Activated T-helper 2 cell treated with anti-CD3 and anti-CD28 coated beads, Interferon-gamma antibody, Interleukin-2, Interleukin-4, amounts not matched to agents 10 μg/mL and 5 μg/mL and 100 μg/mL, durations not matched to agents 14 hours and 24 hours and 36 hours (primary cell): ENCODE measurements at regions not wholly inside any gene's neighbourhood (a gene's known extent, or its start where the extent isn't known, plus 50 kb on each side); places are given as distances from the start of the nearest gene placed in this dataset.

Experiments
- DNase-seq: peaks from one replicate; pipeline ENCODE4 v3.0.0; 2021; ENCODE audit warnings: low spot score
- H3K27ac Mint-ChIP-seq: one replicate; pipeline ENCODE4 v1.8.0; 2021; ENCODE audit warnings: mixed read lengths
- H3K27me3 Mint-ChIP-seq: one replicate; pipeline ENCODE4 v1.8.0; 2021; ENCODE audit warnings: low read depth, mixed read lengths
- H3K36me3 Mint-ChIP-seq: one replicate; pipeline ENCODE4 v1.8.0; 2021; ENCODE audit warnings: low read depth, mixed read lengths
- H3K4me1 Mint-ChIP-seq: one replicate; pipeline ENCODE4 v1.8.0; 2021; ENCODE audit warnings: low read depth, mixed read lengths
- H3K4me3 Mint-ChIP-seq: one replicate; pipeline ENCODE4 v1.8.0; 2021; ENCODE audit warnings: low read depth, mild to moderate bottlenecking, moderate library complexity, mixed read lengths
- H3K9me3 Mint-ChIP-seq: one replicate; pipeline ENCODE4 v1.8.0; 2021; ENCODE audit warnings: mixed read lengths
- intact Hi-C: fragments of 100-400 bp; cut with micrococcal nuclease; formaldehyde crosslinking; loops from one replicate; pipeline ENCODE4 v1.15.1; 2023

DNA sequence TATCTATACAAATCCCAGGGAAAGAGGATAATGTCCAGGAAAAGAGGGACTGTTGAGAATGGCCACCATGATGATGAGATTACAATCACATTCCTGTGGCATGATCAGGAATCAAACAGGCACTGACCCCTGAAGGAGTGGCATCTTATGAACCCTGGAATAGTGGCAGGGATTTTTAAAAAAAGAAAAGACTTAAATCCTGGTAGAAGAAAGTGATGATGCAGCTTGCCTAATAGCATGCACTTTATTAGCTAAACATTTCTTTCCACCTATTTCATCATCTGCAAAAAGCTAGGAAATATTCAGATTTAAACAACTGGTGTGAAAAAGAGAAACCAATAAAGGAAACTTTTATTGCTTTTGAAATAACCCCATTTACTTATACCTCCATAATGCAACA lies 87.2 kb upstream of the FSHR start:
- peaks cover 25% of the 10 kb centered on the region for H3K9me3 Mint-ChIP-seq
- H3K27me3 Mint-ChIP-seq: no peaks in the 10 kb centered on the region
- no peaks in the 10 kb centered on the region for H3K36me3 Mint-ChIP-seq
- no peak overlapping the region for H3K4me3 Mint-ChIP-seq
- H3K4me1 Mint-ChIP-seq: no peaks in the 10 kb centered on the region
- H3K27ac Mint-ChIP-seq: no peak overlapping the region
- intact Hi-C loops: no loop called here
- no peak for DNase-seq

DNA sequence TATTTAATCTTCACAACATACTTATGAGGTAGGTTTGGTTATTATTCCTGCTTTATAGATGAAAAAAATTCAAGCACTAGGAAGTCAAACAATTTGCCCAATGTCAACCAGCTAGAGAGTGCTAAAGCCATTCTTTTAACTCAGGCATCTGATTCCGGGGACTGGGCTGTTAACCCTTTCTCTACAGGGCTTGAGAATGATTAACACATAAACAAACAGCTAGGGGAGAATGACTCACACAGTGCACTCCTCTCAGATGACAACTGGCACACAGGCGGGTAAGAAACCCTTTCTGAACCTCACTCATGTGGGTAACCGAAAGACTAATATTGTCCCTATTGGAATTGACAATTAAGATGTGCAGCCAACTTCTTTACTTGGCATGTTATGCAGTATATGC lies 86.3 kb upstream of the FSHR start:
- no peak overlapping the region for H3K4me3 Mint-ChIP-seq
- no peaks in the 10 kb centered on the region for H3K36me3 Mint-ChIP-seq
- H3K27ac Mint-ChIP-seq: no peak overlapping the region
- no peaks in the 10 kb centered on the region for H3K4me1 Mint-ChIP-seq
- H3K9me3 Mint-ChIP-seq: peaks cover 25% of the 10 kb centered on the region
- H3K27me3 Mint-ChIP-seq: no peaks in the 10 kb centered on the region
- no peak for DNase-seq
- intact Hi-C loops: no loop called here

DNA sequence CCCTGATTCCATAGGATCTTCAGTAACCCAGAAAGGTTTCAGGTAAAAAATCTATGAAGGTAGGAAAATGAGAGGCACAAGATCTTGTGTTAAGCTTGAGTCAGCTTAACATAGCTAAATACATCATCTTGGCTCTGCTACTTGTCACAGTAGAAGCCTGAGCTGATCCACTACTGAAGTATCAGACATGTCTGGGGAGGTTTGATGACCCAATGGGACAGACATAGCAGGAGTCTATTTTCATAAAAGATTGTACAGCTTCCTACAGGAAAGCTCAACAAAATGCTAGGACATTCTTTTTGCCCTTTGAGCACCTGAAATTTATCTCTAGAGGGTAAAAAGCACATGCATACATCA lies 84.3 kb upstream of the FSHR start:
- intact Hi-C loops: no loop called here
- no peaks in the 10 kb centered on the region for H3K27me3 Mint-ChIP-seq
- no peaks in the 10 kb centered on the region for H3K4me1 Mint-ChIP-seq

DNA sequence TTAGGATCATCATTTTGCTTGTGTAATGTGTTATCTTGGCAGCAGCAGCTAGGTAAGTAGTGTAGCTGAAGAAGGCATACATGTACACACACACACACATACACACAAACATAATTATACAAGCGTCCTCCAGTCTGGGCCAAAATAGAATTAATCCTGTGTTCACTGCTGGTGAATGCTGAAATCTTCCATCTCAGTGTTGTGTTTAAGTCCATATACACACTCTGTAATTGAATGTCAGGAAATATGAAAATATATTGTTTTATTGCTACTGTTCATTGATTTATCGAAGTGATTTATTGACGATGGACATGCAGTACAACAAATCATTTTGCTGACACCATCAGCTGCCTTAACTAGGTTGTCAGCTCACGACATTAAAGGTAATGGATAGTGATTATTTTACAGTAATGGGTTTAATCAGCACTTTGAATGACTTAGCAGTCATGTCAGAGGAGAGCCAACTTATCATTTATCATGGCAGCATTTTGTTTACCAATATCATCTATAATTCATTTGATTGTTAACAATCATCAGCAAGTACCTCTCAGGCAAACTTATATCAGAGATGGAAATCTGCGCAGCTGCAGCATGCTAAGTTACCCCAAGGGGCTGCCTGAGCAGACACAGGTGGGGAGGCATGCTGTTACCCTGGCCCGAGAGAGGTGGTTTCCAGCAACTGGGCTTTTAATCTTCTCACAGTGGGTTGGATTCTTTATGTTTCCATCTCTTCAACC lies 83.7 kb upstream of the FSHR start:
- no peak overlapping the region for H3K4me3 Mint-ChIP-seq
- no peaks in the 10 kb centered on the region for H3K4me1 Mint-ChIP-seq
- H3K9me3 Mint-ChIP-seq: peaks cover 12% of the 10 kb centered on the region
- no peaks in the 10 kb centered on the region for H3K27me3 Mint-ChIP-seq
- intact Hi-C loops: no loop called here
- no peak overlapping the region for H3K27ac Mint-ChIP-seq
- DNase-seq: no peak
- no peaks in the 10 kb centered on the region for H3K36me3 Mint-ChIP-seq

More for the DNA sequence above, 84.3 kb upstream of the FSHR start:
- H3K36me3 Mint-ChIP-seq: no peaks in the 10 kb centered on the region
- H3K9me3 Mint-ChIP-seq: peaks cover 17% of the 10 kb centered on the region
- H3K27ac Mint-ChIP-seq: no peak overlapping the region
- no peak for DNase-seq
- no peak overlapping the region for H3K4me3 Mint-ChIP-seq

DNA sequence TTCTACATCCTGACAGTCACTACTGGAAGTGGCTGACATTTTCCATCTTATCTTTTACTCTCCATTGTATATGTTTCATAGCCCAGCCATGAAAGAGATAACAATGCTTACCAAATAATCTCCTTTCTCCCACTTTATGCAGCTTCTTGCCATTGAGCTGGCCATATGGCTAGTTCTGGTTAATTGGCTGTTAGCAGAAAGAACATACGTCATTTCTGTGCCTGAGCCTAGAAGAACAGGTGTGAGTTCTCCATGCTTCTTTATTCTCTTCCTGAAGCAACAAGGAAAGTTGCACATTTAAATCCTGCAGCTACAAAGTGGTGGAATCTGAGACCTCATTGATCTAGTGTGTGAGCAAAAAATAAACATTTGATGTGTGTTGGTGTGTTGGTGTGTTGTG lies 82.0 kb upstream of the FSHR start:
- no peaks in the 10 kb centered on the region for H3K4me1 Mint-ChIP-seq
- no peaks in the 10 kb centered on the region for H3K27me3 Mint-ChIP-seq
- DNase-seq: no peak
- no peak overlapping the region for H3K27ac Mint-ChIP-seq
- H3K4me3 Mint-ChIP-seq: no peak overlapping the region
- peaks cover 8% of the 10 kb centered on the region for H3K9me3 Mint-ChIP-seq
- intact Hi-C loops: no loop called here
- no peaks in the 10 kb centered on the region for H3K36me3 Mint-ChIP-seq

DNA sequence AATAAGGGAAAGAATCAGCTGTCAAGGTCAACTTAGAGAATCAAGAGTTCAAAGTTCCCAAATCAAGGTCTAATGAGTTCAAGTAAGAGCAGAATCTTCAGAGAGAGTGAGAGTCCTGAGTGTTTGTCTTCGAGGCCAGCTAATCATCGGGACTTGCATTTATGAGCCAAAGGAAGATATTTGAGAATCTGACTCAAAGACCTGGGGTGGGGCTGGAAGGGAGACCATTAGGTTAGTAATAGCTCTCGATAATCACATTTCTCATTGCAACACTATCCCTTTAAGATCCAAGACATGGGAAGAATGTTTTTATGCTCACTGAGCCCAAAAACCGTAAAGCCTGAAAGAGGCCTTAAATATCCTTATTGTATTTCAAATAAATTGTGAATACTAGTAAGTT lies 72.0 kb upstream of the FSHR start:
- intact Hi-C loops: no loop called here
- DNase-seq: no peak
- no peaks in the 10 kb centered on the region for H3K36me3 Mint-ChIP-seq
- peaks cover 10% of the 10 kb centered on the region for H3K9me3 Mint-ChIP-seq
- no peak overlapping the region for H3K4me3 Mint-ChIP-seq
- H3K27me3 Mint-ChIP-seq: no peaks in the 10 kb centered on the region
- H3K27ac Mint-ChIP-seq: no peak overlapping the region
- H3K4me1 Mint-ChIP-seq: no peaks in the 10 kb centered on the region

DNA sequence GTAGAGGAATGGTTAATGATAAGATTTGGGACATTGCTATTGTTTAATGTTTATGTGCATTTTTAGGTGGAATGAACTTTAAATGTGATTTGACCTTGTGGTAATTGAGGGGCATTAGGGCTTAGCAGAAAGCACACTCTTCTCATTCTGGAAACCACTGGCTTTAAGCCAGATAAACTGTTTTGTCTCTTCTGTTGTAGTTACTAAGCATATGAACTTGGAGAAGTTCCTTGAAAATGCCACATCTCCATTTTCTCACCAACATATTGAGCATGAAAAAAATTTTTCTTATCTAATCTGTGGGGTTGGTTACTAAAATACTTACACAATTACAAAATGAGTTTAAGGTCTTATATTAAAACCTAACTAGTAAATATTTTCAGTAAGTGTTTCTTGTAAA lies 70.8 kb upstream of the FSHR start:
- H3K36me3 Mint-ChIP-seq: no peaks in the 10 kb centered on the region
- no peak for DNase-seq
- intact Hi-C loops: no loop called here
- no peaks in the 10 kb centered on the region for H3K4me1 Mint-ChIP-seq
- H3K4me3 Mint-ChIP-seq: no peak overlapping the region
- no peaks in the 10 kb centered on the region for H3K27me3 Mint-ChIP-seq
- H3K27ac Mint-ChIP-seq: no peak overlapping the region
- peaks cover under 1% of the 10 kb centered on the region for H3K9me3 Mint-ChIP-seq

DNA sequence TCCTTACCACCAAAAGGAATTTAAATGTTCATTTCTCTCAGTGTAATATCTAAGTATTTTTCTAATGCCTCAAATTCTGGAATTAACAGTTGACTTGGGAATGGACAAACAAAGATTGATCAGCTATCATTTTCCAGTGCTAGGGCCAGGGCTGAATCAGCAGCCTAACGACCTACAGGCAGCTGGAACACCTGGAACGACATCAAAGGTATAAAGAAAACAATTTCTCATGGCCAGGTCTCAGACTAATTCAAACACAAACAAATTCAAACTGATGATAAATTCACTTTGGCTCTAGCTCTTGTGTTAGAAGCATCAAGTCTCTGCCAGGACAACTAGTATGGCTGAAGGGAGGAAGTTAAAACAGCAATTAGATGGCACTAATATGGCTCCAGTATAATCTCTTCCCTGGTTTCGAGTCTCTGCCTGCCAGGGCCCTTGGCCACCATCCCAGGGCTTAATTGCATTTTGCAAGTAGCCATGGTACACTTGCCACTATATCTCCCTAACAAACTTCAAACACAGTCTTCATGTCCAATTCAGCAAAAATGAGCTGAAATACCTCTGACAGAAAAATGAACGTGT lies 70.2 kb upstream of the FSHR start:
- Mint-ChIP-seq H3K36me3 (no peaks in the 10 kb centered on the region), H3K9me3 (no peaks in the 10 kb centered on the region), H3K4me3 (no peak overlapping the region), H3K27me3 (no peaks in the 10 kb centered on the region), H3K4me1 (no peaks in the 10 kb centered on the region), H3K27ac (no peak overlapping the region)
- no peak for DNase-seq
- intact Hi-C loops: no loop called here

DNA sequence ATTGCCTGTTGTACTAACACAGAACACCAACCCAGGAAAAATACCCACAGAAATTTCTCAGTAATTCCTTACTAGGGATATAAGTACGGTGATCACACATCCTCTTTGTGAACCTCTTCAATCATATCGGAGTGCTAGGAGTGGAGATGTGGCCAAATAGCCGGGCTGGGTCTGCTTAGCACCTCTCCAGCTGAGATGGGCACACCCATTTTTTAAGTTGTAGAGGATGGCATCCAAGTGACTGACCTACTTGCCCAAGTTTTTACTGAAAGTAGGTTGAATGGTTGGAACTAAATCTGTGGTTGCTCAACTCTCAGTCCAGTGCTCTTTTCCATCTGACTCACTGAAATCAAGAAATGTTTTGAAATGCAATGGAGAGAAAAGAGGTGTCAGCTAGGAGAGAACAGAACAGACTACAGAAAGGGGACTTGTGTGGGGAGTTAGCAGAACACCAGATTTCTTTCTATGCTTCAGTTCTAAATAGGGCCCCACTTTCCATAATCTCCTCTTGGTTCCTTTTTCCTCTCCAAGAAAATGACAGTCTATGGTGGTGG lies 68.7 kb upstream of the FSHR start:
- intact Hi-C loops: no loop called here

DNA sequence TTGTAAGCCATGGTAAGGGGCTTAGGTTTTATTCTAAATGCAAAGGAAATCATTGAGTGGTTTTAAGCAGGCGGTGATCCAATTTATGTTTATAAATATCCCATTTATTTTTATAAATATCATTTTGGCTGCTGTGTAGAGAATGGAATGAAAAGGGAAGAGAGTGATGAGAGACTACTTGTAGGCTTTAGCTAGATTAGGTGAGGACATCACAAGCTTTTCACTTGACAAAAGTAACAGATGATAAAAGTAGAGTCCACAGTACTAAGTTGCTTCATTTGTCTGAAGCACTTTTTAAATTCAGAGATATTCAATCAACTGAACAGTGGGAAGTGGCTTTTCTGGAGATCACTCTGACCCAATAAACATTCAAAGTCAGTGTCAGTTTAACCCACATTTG lies 65.4 kb upstream of the FSHR start:
- no peak overlapping the region for H3K27ac Mint-ChIP-seq
- H3K4me3 Mint-ChIP-seq: no peak overlapping the region
- intact Hi-C loops: no loop called here

More for the DNA sequence above, 68.7 kb upstream of the FSHR start:
- no peaks in the 10 kb centered on the region for H3K9me3 Mint-ChIP-seq
- no peaks in the 10 kb centered on the region for H3K27me3 Mint-ChIP-seq
- no peaks in the 10 kb centered on the region for H3K4me1 Mint-ChIP-seq
- H3K36me3 Mint-ChIP-seq: no peaks in the 10 kb centered on the region
- DNase-seq: no peak
- H3K4me3 Mint-ChIP-seq: no peak overlapping the region
- no peak overlapping the region for H3K27ac Mint-ChIP-seq

DNA sequence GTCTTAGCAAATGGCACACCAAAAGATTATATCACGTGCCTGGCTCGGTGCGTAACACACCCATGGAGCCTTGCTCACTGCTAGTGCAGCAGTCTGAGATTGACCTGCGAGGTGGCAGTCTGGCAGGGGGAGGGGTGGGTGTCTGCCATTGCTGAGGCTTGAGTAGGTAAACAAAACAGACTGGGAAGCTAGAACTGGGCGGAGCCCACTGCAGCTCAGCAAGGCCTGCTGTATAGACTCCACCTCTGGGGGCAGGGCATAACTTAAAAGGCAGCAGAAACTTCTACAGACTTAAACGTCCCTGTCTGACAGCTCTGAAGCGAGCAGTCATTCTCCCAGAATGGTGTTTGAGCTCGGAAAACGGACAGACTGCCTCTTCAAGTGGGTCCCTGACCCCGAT lies 55.9 kb upstream of the FSHR start:
- Mint-ChIP-seq H3K27me3 (no peaks in the 10 kb centered on the region), H3K4me3 (no peak overlapping the region), H3K4me1 (no peaks in the 10 kb centered on the region), H3K27ac (no peak overlapping the region), H3K9me3 (peaks cover 14% of the 10 kb centered on the region), H3K36me3 (no peaks in the 10 kb centered on the region)
- intact Hi-C loops: no loop called here
- no peak for DNase-seq

More for the DNA sequence above, 65.4 kb upstream of the FSHR start:
- Mint-ChIP-seq H3K36me3 (no peaks in the 10 kb centered on the region), H3K9me3 (peaks cover under 1% of the 10 kb centered on the region), H3K4me1 (no peaks in the 10 kb centered on the region), H3K27me3 (no peaks in the 10 kb centered on the region)
- DNase-seq: no peak

DNA sequence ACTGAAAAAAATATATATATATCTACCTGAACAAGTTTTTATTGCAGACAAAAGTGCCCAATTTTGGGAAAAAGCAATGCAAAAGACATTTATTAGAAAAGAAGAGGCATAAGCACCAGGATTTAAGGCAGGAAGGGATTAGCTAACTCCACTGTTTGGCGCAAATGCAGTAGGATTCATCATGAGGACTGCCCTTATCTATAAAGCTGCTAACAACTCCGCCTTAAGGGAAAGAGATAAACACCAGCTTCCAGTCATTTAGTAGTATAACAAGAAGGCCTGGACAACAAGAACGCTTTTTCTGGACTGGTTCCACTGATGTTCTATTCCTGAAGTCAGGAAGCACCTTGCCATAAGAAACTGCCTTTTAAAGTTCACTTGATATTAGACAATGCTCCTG lies 52.9 kb upstream of the FSHR start:
- H3K27ac Mint-ChIP-seq: no peak overlapping the region
- peaks cover 7% of the 10 kb centered on the region for H3K9me3 Mint-ChIP-seq
- no peaks in the 10 kb centered on the region for H3K36me3 Mint-ChIP-seq
- H3K4me1 Mint-ChIP-seq: no peaks in the 10 kb centered on the region
- no peak for DNase-seq
- no peak overlapping the region for H3K4me3 Mint-ChIP-seq
- intact Hi-C loops: no loop called here
- no peaks in the 10 kb centered on the region for H3K27me3 Mint-ChIP-seq
